NCI-H2029 (cell line): ENCODE measurements at regions not wholly inside any gene's neighbourhood (a gene's known extent, or its start where the extent isn't known, plus 50 kb on each side); places are given as distances from the start of the nearest gene placed in this dataset.
"Not testable (repeated sequence)": the region's sequence is repeated elsewhere in the genome, so short reads cannot be mapped to it uniquely, and the experiment has no call there.

ENCODE experiments used
- DNase-seq: peaks from one replicate; lab custom pipeline; 2025; lab: John Stamatoyannopoulos, UW

DNA sequence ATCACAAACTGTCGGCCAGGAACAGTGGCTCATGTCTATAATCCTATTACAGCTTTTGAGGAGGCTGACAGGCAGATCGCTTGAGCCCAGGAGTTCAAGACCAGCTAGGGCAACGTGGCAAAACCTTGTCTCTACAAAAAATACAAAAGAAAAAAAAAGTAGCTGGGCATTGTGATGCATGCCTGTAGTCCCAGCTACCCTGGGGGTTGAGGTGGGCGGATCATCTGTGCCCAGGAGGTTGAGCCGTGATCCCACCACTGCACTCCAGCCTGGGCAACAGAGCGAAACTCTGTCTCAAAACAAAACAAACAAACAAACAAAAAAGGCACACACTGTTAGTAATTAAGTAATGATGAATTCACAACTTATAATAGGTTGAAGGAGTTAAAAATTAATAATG lies 441.5 kb upstream of the PCDH15 start:
- DNase-seq: no peak

DNA sequence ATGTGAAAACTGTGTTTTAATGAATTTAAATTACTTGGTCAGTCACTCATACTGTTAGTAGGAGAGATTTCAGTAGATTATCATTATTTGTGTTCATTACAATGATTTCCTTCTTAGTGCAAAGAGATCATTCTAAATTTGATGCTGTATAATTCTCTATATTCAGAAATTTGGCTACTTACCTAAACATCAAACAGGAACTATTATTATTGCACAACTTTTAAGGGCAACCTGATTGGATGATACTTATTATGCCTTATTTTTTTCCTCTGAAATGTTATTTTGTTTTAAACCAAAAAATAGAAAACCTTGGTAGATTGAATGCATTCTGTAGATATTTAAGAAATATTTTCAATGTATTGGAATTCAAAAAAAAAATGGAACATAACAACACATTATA lies 436.4 kb upstream of the PCDH15 start:
- no peak for DNase-seq

- DNase-seq: no peak
Observed at GRCh38 chr10:55233505-55233904, 432.5 kb upstream of the PCDH15 start.

DNA sequence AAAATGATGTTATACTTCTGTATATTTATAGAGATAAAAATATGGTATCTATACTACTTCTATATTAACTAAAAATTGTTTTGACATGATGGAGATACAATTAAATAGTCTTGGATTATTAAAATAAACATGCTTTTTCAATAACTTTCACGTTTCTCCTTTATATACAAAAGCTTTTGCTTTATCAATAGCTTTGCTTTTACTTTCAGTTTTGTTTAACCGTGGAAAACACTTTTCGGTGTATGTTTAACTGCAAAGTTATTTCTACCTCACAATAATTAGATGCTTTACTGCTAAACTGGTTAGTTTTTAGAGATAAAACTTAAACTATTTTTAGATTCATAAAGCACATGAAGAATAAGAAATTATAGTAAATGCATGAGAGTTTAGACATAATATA lies 432.1 kb upstream of the PCDH15 start:
- no peak for DNase-seq

- DNase-seq: no peak
Observed at GRCh38 chr10:55232553-55232952, 431.5 kb upstream of the PCDH15 start.

DNA sequence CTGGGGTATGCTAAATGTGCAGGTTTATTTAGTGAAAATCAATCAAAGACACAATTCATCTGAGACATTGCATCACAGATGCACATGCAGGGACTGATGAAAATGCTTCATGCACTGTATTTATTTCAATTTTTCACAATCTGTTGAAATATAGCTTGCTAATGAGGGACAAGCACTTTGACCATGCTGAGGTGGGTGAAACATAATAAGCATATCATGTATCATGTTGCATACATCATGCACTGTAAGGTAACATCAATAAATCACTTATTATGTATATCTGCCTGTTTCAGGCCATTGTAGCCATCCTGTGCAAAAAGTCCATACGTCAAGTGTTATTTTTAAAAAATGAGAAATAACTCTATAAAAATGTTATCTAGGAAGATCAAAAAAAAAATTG lies 426.9 kb upstream of the PCDH15 start:
- DNase-seq: no peak

DNA sequence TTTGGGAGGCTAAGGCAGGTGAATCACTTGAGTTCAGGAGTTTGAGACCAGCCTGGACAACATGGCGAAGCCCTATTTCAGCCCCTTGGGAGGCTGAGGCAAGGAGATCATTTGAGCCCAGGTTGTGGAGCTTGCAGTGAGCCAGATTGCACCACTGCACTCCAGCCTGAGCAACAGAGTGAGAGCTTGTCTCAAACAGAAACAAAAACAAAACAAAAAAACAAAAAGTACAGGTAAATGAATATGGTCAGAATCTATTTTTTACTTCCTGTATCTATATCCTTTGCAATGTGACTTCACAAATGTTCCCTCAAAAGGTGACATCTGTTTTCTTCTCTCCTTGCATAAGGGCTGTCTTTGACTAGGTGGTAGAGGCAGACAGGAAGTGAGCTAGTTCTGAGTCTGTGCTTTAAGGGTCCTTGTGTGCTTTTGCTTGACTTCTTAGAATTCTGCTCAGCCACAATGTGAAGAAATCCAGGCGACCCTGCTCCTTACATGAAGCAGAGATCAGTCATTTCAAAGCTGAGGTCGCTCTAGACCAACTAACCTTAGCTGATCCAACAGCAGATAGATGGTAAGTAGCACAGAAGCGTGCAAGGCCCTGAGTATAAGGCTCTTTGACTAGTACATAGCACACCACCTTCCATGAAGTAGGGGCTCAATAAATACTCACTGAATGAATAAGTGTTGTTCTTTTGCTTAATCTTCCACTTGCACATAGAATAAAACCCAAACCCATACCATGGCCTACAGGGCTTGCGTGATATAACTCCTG lies 423.2 kb upstream of the PCDH15 start:
- no peak for DNase-seq

GRCh38 chr10:55223352-55223751 lies 422.3 kb upstream of the PCDH15 start:
- no peak for DNase-seq

DNA sequence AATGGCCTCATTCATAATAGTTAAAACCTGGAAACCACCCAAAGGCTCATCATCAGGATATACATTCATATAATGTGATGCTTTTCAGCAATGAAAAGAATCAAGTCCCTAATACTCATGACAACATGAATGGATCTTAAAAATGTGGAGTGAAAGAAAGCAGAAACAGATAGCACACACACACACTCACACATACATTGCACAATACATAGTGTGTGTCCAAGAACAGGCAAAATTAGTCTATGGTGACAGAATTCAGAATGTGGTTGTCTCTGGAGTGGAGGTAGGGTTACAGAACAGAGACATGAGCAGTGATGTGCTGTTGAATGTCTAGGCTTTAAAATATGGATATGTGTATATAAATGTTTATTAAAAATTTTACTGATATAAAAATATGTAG lies 419.9 kb upstream of the PCDH15 start:
- no peak for DNase-seq

GRCh38 chr10:55215699-55216098 lies 414.7 kb upstream of the PCDH15 start:
- no peak for DNase-seq

GRCh38 chr10:55214608-55215007 lies 413.6 kb upstream of the PCDH15 start:
- DNase-seq: no peak

DNA sequence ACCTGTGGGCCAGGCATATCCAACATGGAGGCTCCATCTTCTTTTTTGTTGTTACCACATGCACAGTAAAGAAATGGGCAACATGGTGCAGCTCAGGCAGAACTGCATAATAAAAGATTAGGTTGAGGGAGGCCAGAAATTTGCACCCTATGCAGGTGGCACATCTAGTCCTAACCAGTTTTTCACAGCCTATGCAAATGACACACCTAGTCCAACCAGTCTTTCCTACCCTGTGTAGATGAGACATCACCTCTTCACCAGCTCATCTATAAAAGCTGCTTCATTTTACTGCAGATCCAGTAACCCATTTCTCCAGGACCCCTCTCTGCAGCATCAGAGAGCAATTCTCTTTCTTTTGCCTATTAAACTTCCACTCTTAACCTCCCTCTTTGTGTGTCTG lies 411.0 kb upstream of the PCDH15 start:
- no peak for DNase-seq

DNA sequence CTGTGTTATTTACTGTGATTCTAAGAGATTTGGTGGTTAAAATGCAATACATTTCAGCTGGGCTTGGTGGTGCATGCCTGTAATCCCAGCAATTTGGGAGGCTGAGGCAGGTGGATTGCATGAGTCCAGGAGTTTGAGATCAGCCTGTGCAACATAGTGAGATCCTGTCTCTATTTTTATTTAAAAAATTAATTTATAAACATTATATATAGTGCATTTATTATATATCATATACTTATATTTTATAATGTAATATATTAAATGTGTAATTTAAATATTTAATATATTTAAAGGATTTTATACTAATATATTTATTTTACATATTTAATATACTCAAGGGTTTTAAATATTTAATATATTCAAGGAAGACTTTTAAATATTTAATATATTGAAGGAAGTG lies 402.8 kb upstream of the PCDH15 start:
- DNase-seq: no peak

GRCh38 chr10:55203319-55203718 lies 402.3 kb upstream of the PCDH15 start:
- no peak for DNase-seq

GRCh38 chr10:55200020-55200419 lies 399.0 kb upstream of the PCDH15 start:
- no peak for DNase-seq

GRCh38 chr10:55191236-55191860 lies 390.3 kb upstream of the PCDH15 start:
- DNase-seq: no peak

DNA sequence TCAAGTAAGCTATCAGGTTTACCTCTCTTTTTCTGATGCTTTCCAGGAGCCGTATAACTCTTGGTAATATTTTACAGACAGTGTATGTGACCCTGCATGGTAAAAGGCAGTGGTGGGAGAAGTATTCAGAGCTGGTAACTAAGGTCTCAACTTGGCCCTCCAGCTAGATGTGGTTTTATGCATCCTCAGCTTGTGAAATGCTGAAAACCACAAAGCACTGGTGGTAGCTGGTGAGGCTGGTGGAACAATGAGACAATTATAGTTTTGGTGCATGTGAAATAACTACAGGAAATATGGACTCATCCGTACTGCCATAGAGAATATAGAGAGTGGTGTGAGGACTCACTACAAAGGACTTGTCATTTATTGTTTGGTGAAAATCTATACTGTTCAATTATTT lies 383.0 kb upstream of the PCDH15 start:
- no peak for DNase-seq

GRCh38 chr10:55180357-55180756 lies 379.3 kb upstream of the PCDH15 start:
- no peak for DNase-seq

- DNase-seq: no peak
Observed at GRCh38 chr10:55174419-55174818, 373.4 kb upstream of the PCDH15 start.

GRCh38 chr10:55169493-55169892 lies 368.5 kb upstream of the PCDH15 start:
- DNase-seq: no peak

GRCh38 chr10:55168343-55168742 lies 367.3 kb upstream of the PCDH15 start:
- DNase-seq: no peak

DNA sequence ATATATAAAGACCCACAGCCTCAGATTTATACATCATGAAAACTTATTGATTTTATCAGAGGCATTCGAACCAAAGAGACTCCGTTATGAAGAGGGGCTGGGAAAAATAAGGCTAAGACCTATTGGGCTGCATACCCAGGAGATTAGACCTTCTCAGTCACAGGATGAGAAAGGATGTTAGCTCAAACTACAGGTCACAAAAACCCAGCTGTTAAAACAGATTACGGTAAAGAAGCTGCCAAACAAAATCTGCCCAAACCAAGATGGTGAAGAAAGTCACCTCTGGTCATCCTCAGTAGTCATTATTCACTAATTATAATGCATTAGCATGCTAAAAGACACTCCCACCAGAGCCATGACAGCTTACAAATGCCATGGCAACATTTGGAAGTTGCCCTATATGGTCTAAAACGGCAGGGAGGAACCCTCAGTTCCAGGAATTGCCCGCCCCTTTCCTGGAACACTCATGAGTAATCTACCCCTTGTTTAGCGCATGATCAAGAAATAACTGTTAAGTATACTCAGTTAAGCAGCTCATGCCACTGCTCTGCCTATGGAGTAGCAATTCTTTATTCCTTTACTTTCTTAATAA lies 362.5 kb upstream of the PCDH15 start:
- no peak for DNase-seq

- not testable (repeated sequence) for DNase-seq
Observed at GRCh38 chr10:55162321-55162720, 361.3 kb upstream of the PCDH15 start.
